Activated T-helper 2 cell treated with anti-CD3 and anti-CD28 coated beads, Interferon-gamma antibody, Interleukin-2, Interleukin-4, amounts not matched to agents 10 μg/mL and 5 μg/mL and 100 μg/mL, durations not matched to agents 14 hours and 24 hours and 36 hours (primary cell): ENCODE measurements at regions not wholly inside any gene's neighbourhood (a gene's known extent, or its start where the extent isn't known, plus 50 kb on each side); places are given as distances from the start of the nearest gene placed in this dataset.

ENCODE experiments used
- DNase-seq: peaks from one replicate; pipeline ENCODE4 v3.0.0; 2021; ENCODE audit warnings: low spot score
- H3K27ac Mint-ChIP-seq: one replicate; pipeline ENCODE4 v1.8.0; 2021; ENCODE audit warnings: mixed read lengths
- H3K27me3 Mint-ChIP-seq: one replicate; pipeline ENCODE4 v1.8.0; 2021; ENCODE audit warnings: low read depth, mixed read lengths
- H3K36me3 Mint-ChIP-seq: one replicate; pipeline ENCODE4 v1.8.0; 2021; ENCODE audit warnings: low read depth, mixed read lengths
- H3K4me1 Mint-ChIP-seq: one replicate; pipeline ENCODE4 v1.8.0; 2021; ENCODE audit warnings: low read depth, mixed read lengths
- H3K4me3 Mint-ChIP-seq: one replicate; pipeline ENCODE4 v1.8.0; 2021; ENCODE audit warnings: low read depth, mild to moderate bottlenecking, moderate library complexity, mixed read lengths
- H3K9me3 Mint-ChIP-seq: one replicate; pipeline ENCODE4 v1.8.0; 2021; ENCODE audit warnings: mixed read lengths
- intact Hi-C: fragments of 100-400 bp; cut with micrococcal nuclease; formaldehyde crosslinking; loops from one replicate; pipeline ENCODE4 v1.15.1; 2023

DNA sequence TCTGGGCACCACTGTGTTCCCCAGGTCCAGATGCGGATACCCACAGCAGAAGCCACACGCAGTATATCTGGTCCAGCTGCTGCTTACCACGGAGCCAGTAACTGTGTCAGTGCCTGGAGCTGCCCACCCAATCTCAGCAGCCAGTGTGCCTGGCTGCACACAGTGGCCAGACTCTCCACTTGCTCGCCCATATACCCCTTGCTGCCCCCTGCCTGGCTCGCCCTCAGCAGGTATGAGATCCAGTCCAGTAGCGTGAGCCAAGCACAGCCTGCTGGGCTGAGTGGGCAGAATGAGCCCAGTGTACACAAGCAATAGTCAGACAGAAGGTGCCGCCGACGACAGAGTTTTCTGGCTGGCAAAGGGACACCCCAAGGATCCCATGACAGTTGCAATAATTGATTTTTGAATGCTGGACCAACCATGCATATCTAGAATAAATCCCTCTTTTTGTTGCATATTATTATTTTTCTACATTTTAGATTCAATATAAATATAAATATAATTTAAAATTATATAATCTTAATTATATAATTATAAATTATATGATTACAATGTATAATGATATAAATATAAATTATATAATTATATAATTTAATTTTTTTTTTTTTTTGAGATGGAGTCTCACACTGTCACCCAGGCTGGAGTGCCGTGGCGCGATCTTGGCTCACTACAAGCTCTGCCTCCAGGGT is 918.8 kb upstream of the MIR17HG start:
- no peak overlapping the region for H3K27ac Mint-ChIP-seq
- no peaks in the 10 kb centered on the region for H3K36me3 Mint-ChIP-seq
- intact Hi-C loops, result no loop called here
- H3K9me3 Mint-ChIP-seq, result peaks cover 28% of the 10 kb centered on the region
- no peaks in the 10 kb centered on the region for H3K27me3 Mint-ChIP-seq
- DNase-seq, result no peak
- H3K4me3 Mint-ChIP-seq, result no peak overlapping the region
- no peaks in the 10 kb centered on the region for H3K4me1 Mint-ChIP-seq

DNA sequence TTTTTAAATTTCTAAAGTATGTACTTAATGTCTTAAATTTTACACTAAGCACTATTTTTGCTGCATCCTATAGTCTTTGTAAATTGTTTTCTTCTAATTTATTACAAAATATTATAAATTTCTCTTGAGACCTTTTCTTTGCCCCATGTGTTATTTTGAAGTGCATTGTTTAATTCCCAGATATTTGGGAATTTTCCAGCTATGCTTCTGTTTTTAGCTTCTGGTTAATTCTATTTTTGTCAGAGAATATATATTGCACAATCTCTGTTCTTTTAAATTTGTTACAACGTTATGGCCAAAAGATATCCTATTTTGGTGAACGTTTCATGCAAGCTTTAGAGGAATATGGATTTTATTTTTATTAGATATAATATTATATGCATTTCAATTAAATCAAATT is 917.4 kb upstream of the MIR17HG start:
- Mint-ChIP-seq H3K4me1 (no peaks in the 10 kb centered on the region), H3K27ac (no peak overlapping the region), H3K9me3 (peaks cover 39% of the 10 kb centered on the region), H3K4me3 (no peak overlapping the region), H3K27me3 (no peaks in the 10 kb centered on the region), H3K36me3 (no peaks in the 10 kb centered on the region)
- no peak for DNase-seq
- intact Hi-C loops, result no loop called here

DNA sequence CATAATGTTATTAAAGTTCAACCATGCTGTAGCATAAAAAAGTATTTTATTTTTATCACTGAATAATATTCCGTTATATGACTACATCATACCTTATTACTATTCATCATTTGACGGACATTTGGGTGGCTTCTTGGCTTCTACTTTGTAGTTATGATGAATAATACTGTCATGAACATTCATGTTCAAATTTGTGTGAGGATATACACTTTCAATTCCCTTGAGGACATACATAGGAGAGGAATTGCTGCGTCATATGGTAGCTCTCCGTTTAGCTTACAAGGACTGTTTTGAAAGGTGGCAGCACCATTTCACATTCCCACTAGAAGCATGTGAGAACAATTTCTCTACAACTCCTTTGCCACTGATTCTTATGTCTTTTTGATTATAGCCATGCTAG is 910.8 kb upstream of the MIR17HG start:
- no peaks in the 10 kb centered on the region for H3K4me1 Mint-ChIP-seq
- H3K27me3 Mint-ChIP-seq, result no peaks in the 10 kb centered on the region
- DNase-seq, result no peak
- intact Hi-C loops, result no loop called here
- H3K27ac Mint-ChIP-seq, result no peak overlapping the region
- no peaks in the 10 kb centered on the region for H3K36me3 Mint-ChIP-seq
- no peak overlapping the region for H3K4me3 Mint-ChIP-seq
- peaks cover 33% of the 10 kb centered on the region for H3K9me3 Mint-ChIP-seq

- Mint-ChIP-seq H3K27ac (no peak overlapping the region), H3K4me3 (no peak overlapping the region), H3K27me3 (no peaks in the 10 kb centered on the region), H3K4me1 (no peaks in the 10 kb centered on the region), H3K9me3 (peaks cover 31% of the 10 kb centered on the region), H3K36me3 (no peaks in the 10 kb centered on the region)
- intact Hi-C loops, result no loop called here
- DNase-seq, result no peak
Measured at GRCh38 chr13:90438576-90438975, 908.9 kb upstream of the MIR17HG start.

DNA sequence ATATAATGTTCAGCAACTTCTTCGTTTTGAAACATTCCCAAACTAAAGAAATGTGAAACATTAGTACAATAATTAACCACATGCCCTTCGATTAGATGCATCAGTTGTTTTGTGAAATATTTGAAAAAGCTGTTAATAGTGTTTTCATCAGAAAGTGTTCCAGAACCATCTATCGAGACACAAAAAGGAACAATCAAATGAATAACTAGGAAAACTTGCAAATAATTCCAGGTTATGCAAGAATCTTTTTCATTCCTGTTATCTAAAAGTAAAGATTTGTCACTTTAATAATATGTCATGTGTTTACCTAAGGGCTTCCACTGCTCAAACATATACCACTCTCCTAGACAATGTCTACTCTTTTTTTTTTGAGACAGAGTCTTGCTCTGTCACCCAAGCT is 904.2 kb upstream of the MIR17HG start:
- no peaks in the 10 kb centered on the region for H3K36me3 Mint-ChIP-seq
- peaks cover 15% of the 10 kb centered on the region for H3K9me3 Mint-ChIP-seq
- H3K4me3 Mint-ChIP-seq, result no peak overlapping the region
- no peaks in the 10 kb centered on the region for H3K4me1 Mint-ChIP-seq
- no peak overlapping the region for H3K27ac Mint-ChIP-seq
- no peak for DNase-seq
- no peaks in the 10 kb centered on the region for H3K27me3 Mint-ChIP-seq
- intact Hi-C loops, result no loop called here

DNA sequence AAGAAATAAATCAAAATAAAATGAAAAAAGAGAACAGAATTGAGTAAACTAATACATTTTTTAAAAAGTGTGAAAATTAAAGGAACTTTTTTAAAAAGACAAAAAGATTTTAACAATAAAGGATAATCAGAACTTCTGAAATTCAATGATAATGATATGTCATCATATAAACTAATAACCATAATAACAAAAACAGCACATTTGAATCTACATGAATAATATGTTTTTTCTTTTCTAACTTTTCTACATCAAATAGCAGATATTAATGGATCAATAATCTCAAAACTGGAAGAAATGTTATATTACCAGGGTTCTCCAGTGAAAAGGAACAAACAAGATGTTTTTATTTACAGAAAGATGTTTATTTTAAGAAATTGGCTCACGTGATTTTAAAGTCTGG is 903.3 kb upstream of the MIR17HG start:
- Mint-ChIP-seq H3K36me3 (no peaks in the 10 kb centered on the region), H3K4me1 (no peaks in the 10 kb centered on the region), H3K27me3 (no peaks in the 10 kb centered on the region), H3K4me3 (no peak overlapping the region), H3K9me3 (peaks cover 15% of the 10 kb centered on the region), H3K27ac (no peak overlapping the region)
- intact Hi-C loops, result no loop called here
- DNase-seq, result no peak

DNA sequence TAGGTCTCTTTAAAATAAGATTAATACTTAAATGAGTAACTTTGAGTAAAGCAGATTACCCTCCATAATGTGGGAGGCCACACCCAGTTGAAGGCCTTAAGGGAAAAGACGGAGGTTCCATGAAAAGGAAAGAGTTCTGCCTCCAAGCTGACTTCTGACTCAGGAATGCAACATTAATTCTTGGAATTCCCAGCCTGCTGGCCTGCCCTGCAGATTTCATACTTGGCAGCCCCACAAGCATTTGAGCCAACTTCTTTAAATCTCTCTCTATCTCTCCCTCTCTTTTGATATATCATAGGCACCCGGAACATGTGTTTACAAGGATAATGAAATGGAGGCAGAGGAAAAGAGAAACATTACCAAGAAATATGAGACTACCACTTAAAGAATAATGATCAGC is 902.3 kb upstream of the MIR17HG start:
- Mint-ChIP-seq H3K36me3 (no peaks in the 10 kb centered on the region), H3K27ac (no peak overlapping the region), H3K4me3 (no peak overlapping the region), H3K4me1 (no peaks in the 10 kb centered on the region), H3K9me3 (peaks cover 19% of the 10 kb centered on the region), H3K27me3 (no peaks in the 10 kb centered on the region)
- intact Hi-C loops, result no loop called here
- DNase-seq, result no peak

- Mint-ChIP-seq H3K4me1 (no peaks in the 10 kb centered on the region), H3K36me3 (no peaks in the 10 kb centered on the region), H3K27me3 (no peaks in the 10 kb centered on the region), H3K27ac (no peak overlapping the region), H3K4me3 (no peak overlapping the region), H3K9me3 (peaks cover 23% of the 10 kb centered on the region)
- intact Hi-C loops, result no loop called here
- no peak for DNase-seq
Measured at GRCh38 chr13:90447034-90447733, 900.3 kb upstream of the MIR17HG start.

- H3K4me1 Mint-ChIP-seq, result no peaks in the 10 kb centered on the region
- DNase-seq, result no peak
- H3K27me3 Mint-ChIP-seq, result no peaks in the 10 kb centered on the region
- peaks cover 22% of the 10 kb centered on the region for H3K9me3 Mint-ChIP-seq
- H3K4me3 Mint-ChIP-seq, result no peak overlapping the region
- intact Hi-C loops, result no loop called here
- no peaks in the 10 kb centered on the region for H3K36me3 Mint-ChIP-seq
- no peak overlapping the region for H3K27ac Mint-ChIP-seq
Measured at GRCh38 chr13:90447734-90448101, 899.8 kb upstream of the MIR17HG start.

GRCh38 chr13:90448466-90449037 is 898.9 kb upstream of the MIR17HG start:
- H3K4me3 Mint-ChIP-seq, result no peak overlapping the region
- no peak for DNase-seq
- H3K9me3 Mint-ChIP-seq, result peaks cover 22% of the 10 kb centered on the region
- intact Hi-C loops, result no loop called here
- H3K4me1 Mint-ChIP-seq, result no peaks in the 10 kb centered on the region
- no peak overlapping the region for H3K27ac Mint-ChIP-seq
- H3K36me3 Mint-ChIP-seq, result no peaks in the 10 kb centered on the region
- no peaks in the 10 kb centered on the region for H3K27me3 Mint-ChIP-seq

GRCh38 chr13:90453342-90453741 is 894.1 kb upstream of the MIR17HG start:
- peaks cover 23% of the 10 kb centered on the region for H3K9me3 Mint-ChIP-seq
- H3K4me3 Mint-ChIP-seq, result no peak overlapping the region
- H3K4me1 Mint-ChIP-seq, result no peaks in the 10 kb centered on the region
- no peaks in the 10 kb centered on the region for H3K27me3 Mint-ChIP-seq
- no peak overlapping the region for H3K27ac Mint-ChIP-seq
- intact Hi-C loops, result no loop called here
- H3K36me3 Mint-ChIP-seq, result no peaks in the 10 kb centered on the region
- no peak for DNase-seq

- Mint-ChIP-seq H3K36me3 (no peaks in the 10 kb centered on the region), H3K27me3 (no peaks in the 10 kb centered on the region), H3K27ac (no peak overlapping the region), H3K4me1 (no peaks in the 10 kb centered on the region), H3K9me3 (peaks cover 26% of the 10 kb centered on the region), H3K4me3 (no peak overlapping the region)
- intact Hi-C loops, result no loop called here
- no peak for DNase-seq
Measured at GRCh38 chr13:90454002-90454636, 893.4 kb upstream of the MIR17HG start.

GRCh38 chr13:90455067-90455466 is 892.4 kb upstream of the MIR17HG start:
- Mint-ChIP-seq H3K9me3 (peaks cover 30% of the 10 kb centered on the region), H3K27ac (no peak overlapping the region), H3K4me3 (no peak overlapping the region), H3K27me3 (no peaks in the 10 kb centered on the region), H3K4me1 (no peaks in the 10 kb centered on the region), H3K36me3 (no peaks in the 10 kb centered on the region)
- DNase-seq, result no peak
- intact Hi-C loops, result no loop called here
